ENCODE measurements at regions not wholly inside any gene's neighbourhood (a gene's known extent, or its start where the extent isn't known, plus 50 kb on each side); places are given as distances from the start of the nearest gene placed in this dataset.

DNA sequence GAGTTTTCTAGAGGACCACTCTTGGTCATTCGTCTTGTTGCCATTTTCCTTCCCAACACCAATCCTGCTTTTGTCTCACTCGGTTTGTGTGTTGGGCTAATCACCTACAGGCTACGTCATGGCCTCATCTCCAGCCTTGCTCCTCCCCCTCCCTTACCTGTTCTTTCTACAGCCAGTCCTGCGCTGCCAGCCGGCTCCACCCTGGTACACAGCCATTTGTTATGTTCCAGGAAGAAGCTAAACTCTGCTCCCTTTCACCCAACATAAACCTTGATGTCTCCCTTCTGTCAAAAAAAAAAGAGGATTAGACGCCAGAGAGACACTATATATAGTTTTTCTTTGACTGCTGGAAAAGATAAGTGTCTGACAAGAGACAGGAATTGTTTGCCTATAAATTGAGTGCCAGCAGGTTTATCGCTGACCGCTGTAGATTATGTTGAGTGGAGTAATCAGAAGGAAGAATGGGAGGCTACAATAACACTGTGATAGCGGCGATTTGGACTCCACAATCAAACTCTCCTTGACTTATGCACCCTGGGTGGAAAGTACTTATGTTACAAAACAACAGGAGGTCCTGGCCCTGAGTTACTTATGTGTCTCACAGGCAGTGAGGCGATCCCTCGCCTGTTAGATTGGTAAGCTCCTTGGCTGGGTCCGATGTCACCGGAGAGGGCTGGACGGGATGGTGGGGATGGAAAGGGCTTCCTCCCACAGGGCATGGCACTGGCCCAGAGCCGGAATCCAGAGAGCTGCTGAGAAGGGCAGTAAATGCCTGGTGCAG, 171.3 kb upstream of the BMPER start:
- Histone ChIP-seq H3K27me3 (ENCODE audit: control insufficient read depth in 5 of 5, insufficient read depth in 4 of 5, low read length in 5 of 5) (no peaks in the 10 kb centered on the region), H3K27ac (ENCODE audit: low read depth, low read length) (no peak overlapping the region), H3K4me1 (ENCODE audit: control insufficient read depth in 5 of 5, insufficient read depth in 5 of 5, low read length in 5 of 5) (peaks cover 4 to 12% (median 10%) of the 10 kb centered on the region in 5 donors), H3K9ac (ENCODE audit: low read length in 5 of 5) (no peak overlapping the region), H3K36me3 (ENCODE audit: control insufficient read depth in 5 of 5, insufficient read depth in 5 of 5, low read length in 5 of 5) (no peaks in the 10 kb centered on the region), H3K9me3 (ENCODE audit: control insufficient read depth in 5 of 5, low read length in 5 of 5) (no peaks in the 10 kb centered on the region), H3K4me3 (ENCODE audit: low read depth in 1 of 5, low read length in 5 of 5) (no peak overlapping the region)

- Histone ChIP-seq H3K4me3 (ENCODE audit: low read depth in 1 of 5, low read length in 5 of 5) (no peak overlapping the region), H3K9me3 (ENCODE audit: control insufficient read depth in 5 of 5, low read length in 5 of 5) (no peaks in the 10 kb centered on the region), H3K4me1 (ENCODE audit: control insufficient read depth in 5 of 5, insufficient read depth in 5 of 5, low read length in 5 of 5) (peaks cover 4 to 9% (median 7%) of the 10 kb centered on the region in 5 donors), H3K36me3 (ENCODE audit: control insufficient read depth in 5 of 5, insufficient read depth in 5 of 5, low read length in 5 of 5) (no peaks in the 10 kb centered on the region), H3K27me3 (ENCODE audit: control insufficient read depth in 5 of 5, insufficient read depth in 4 of 5, low read length in 5 of 5) (no peaks in the 10 kb centered on the region), H3K9ac (ENCODE audit: low read length in 5 of 5) (no peak overlapping the region), H3K27ac (ENCODE audit: low read depth, low read length) (no peak overlapping the region)
Observed at GRCh38 chr7:33735403-33735802, 169.9 kb upstream of the BMPER start.

DNA sequence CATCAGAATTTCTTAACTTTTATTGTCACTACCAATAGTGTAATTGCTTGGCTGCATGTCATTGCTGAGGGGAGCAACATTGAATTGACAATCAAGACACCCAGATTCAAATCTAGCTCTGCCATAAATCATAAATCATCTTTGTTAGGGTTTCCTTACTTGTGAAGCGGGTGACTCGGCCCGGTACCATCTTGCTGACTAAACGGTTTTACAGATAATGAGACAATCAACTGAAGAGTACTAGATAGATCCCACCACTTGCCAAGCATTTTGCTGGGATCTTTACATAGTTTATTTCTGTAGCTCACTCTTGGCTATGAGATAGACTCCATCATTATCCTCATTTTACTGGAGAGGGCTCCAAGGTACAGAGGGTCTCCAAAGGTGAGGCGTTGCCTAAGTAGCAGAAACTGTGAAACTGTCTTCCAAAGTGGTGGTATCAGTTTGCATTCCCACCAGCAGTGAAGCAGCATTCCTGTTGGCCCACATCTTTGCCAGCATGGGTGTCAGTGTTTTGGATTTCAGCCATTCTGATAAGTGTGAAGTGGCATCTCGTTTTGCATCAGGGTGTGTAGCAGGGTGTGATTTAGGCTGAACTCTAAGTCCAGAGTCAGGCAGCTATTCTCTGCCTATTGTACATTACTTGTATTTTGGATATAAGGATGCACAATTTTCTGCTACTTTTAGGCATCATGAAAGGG, 168.7 kb upstream of the BMPER start:
- H3K27me3 ChIP-seq (ENCODE audit: control insufficient read depth in 5 of 5, insufficient read depth in 4 of 5, low read length in 5 of 5) = no peaks in the 10 kb centered on the region
- H3K36me3 ChIP-seq (ENCODE audit: control insufficient read depth in 5 of 5, insufficient read depth in 5 of 5, low read length in 5 of 5) = no peaks in the 10 kb centered on the region
- no peak overlapping the region for H3K4me3 ChIP-seq (ENCODE audit: low read depth in 1 of 5, low read length in 5 of 5)
- no peak overlapping the region for H3K9ac ChIP-seq (ENCODE audit: low read length in 5 of 5)
- H3K9me3 ChIP-seq (ENCODE audit: control insufficient read depth in 5 of 5, low read length in 5 of 5) = no peaks in the 10 kb centered on the region
- no peaks in the 10 kb centered on the region for H3K4me1 ChIP-seq (ENCODE audit: control insufficient read depth in 5 of 5, insufficient read depth in 5 of 5, low read length in 5 of 5)
- H3K27ac ChIP-seq (ENCODE audit: low read depth, low read length) = no peak overlapping the region

DNA sequence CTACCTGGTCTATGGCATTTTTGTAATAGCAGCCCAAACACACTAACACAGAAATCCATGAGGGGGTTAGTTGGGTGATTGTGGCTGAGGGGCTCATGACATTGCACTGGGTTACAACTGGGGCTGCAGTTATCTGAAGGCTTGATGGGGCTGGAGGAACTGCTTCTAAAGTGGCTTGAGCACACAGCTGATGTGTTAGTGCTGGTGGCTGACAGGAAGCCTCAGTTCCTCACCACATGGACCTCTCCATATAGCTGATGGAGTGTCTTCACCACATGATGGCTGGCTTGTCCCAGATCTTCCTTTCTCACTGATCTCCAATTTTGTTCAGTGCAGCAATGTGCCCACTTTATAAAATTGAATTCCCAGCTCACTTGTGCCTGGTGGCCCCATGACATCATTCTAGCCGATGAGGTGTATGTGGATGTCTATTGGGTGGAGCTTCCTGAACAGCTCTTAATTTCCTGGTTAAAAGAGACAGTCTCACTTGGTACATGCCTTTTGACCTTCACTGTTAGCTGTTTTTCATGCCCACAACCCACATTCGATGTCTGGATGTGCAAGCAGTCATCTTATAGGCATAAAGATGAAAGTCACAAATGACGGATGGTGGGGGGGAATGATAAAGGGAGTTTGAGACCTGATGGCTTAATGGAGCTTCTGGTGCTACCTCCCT, 166.9 kb upstream of the BMPER start:
- H3K4me1 ChIP-seq (ENCODE audit: control insufficient read depth in 5 of 5, insufficient read depth in 5 of 5, low read length in 5 of 5) = peaks cover 0 to 5% (median 4%) of the 10 kb centered on the region in 5 donors
- H3K27ac ChIP-seq (ENCODE audit: low read depth, low read length) = no peak overlapping the region
- H3K4me3 ChIP-seq (ENCODE audit: low read depth in 1 of 5, low read length in 5 of 5) = no peak overlapping the region
- no peak overlapping the region for H3K9ac ChIP-seq (ENCODE audit: low read length in 5 of 5)
- H3K9me3 ChIP-seq (ENCODE audit: control insufficient read depth in 5 of 5, low read length in 5 of 5) = no peaks in the 10 kb centered on the region
- H3K27me3 ChIP-seq (ENCODE audit: control insufficient read depth in 5 of 5, insufficient read depth in 4 of 5, low read length in 5 of 5) = no peaks in the 10 kb centered on the region
- H3K36me3 ChIP-seq (ENCODE audit: control insufficient read depth in 5 of 5, insufficient read depth in 5 of 5, low read length in 5 of 5) = no peaks in the 10 kb centered on the region

DNA sequence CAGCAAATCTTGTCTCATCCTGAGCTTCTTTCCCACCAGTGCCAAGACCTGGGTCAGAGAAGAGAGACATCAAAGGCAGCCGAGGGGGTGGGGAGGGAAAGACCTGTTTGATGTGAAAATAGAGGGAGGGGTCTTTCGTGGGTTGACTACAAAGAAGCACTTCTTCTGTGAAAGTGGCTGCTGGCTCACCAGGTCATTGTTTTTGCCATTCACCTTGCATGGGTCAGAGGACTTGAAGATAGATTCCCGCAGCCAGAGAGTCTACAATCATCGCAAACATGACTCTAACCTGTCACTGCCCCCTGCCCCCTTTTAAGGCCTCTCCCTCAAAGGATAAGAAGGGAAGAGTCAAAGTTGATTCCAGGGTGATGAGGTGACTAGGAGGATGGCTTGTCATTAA, 166.1 kb upstream of the BMPER start:
- H3K27me3 ChIP-seq (ENCODE audit: control insufficient read depth in 5 of 5, insufficient read depth in 4 of 5, low read length in 5 of 5) = no peaks in the 10 kb centered on the region

GRCh38 chr7:33742521-33742920, 162.8 kb upstream of the BMPER start:
- Histone ChIP-seq H3K27me3 (ENCODE audit: control insufficient read depth in 5 of 5, insufficient read depth in 4 of 5, low read length in 5 of 5) (no peaks in the 10 kb centered on the region), H3K9ac (ENCODE audit: low read length in 5 of 5) (no peak overlapping the region), H3K4me3 (ENCODE audit: low read depth in 1 of 5, low read length in 5 of 5) (no peak overlapping the region), H3K9me3 (ENCODE audit: control insufficient read depth in 5 of 5, low read length in 5 of 5) (peaks cover 0 to 6% (median 0%) of the 10 kb centered on the region in 5 donors), H3K36me3 (ENCODE audit: control insufficient read depth in 5 of 5, insufficient read depth in 5 of 5, low read length in 5 of 5) (no peaks in the 10 kb centered on the region), H3K27ac (ENCODE audit: low read depth, low read length) (no peak overlapping the region), H3K4me1 (ENCODE audit: control insufficient read depth in 5 of 5, insufficient read depth in 5 of 5, low read length in 5 of 5) (peaks cover 0 to 13% (median 4%) of the 10 kb centered on the region in 5 donors)

More for the DNA sequence above, 166.1 kb upstream of the BMPER start:
- H3K4me3 ChIP-seq (ENCODE audit: low read depth in 1 of 5, low read length in 5 of 5) = no peak overlapping the region
- no peak overlapping the region for H3K9ac ChIP-seq (ENCODE audit: low read length in 5 of 5)
- H3K36me3 ChIP-seq (ENCODE audit: control insufficient read depth in 5 of 5, insufficient read depth in 5 of 5, low read length in 5 of 5) = no peaks in the 10 kb centered on the region
- H3K4me1 ChIP-seq (ENCODE audit: control insufficient read depth in 5 of 5, insufficient read depth in 5 of 5, low read length in 5 of 5) = peaks cover 0 to 13% (median 4%) of the 10 kb centered on the region in 5 donors
- no peak overlapping the region for H3K27ac ChIP-seq (ENCODE audit: low read depth, low read length)
- peaks cover 0 to 6% (median 0%) of the 10 kb centered on the region in 5 donors for H3K9me3 ChIP-seq (ENCODE audit: control insufficient read depth in 5 of 5, low read length in 5 of 5)

DNA sequence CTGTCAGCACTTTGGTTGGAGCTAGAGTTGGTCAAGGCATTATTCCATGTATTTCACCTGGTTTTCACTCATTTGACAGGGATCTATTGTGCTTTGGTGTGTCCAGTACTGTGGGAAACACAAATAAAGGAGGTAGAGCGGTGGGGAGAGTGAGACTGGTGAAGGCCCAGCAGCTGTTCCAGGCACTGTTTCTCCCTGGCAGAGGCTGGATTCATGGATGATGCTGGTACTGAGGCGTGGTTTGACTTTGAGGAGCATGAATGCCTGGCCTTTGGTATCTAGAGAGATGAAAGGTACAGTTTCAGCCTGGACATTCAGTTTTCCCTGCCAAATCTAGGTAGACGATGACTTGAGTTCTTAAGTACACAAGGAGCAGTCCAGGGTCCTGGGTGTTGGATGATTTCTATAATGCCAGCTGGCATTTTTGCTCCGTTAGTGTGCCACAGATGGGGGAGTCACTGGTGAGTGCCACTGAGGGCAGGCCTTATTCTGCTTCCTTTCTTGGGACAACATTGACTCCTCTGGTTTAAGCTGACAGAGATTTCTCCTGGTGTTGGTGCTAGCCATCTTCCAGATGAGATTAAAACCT, 162.2 kb upstream of the BMPER start:
- Histone ChIP-seq H3K4me1 (ENCODE audit: control insufficient read depth in 5 of 5, insufficient read depth in 5 of 5, low read length in 5 of 5) (peaks cover 0 to 13% (median 4%) of the 10 kb centered on the region in 5 donors), H3K27ac (ENCODE audit: low read depth, low read length) (no peak overlapping the region), H3K4me3 (ENCODE audit: low read depth in 1 of 5, low read length in 5 of 5) (no peak overlapping the region), H3K36me3 (ENCODE audit: control insufficient read depth in 5 of 5, insufficient read depth in 5 of 5, low read length in 5 of 5) (no peaks in the 10 kb centered on the region), H3K9me3 (ENCODE audit: control insufficient read depth in 5 of 5, low read length in 5 of 5) (peaks cover 0 to 6% (median 0%) of the 10 kb centered on the region in 5 donors), H3K9ac (ENCODE audit: low read length in 5 of 5) (no peak overlapping the region), H3K27me3 (ENCODE audit: control insufficient read depth in 5 of 5, insufficient read depth in 4 of 5, low read length in 5 of 5) (no peaks in the 10 kb centered on the region)

GRCh38 chr7:33743594-33743993, 161.7 kb upstream of the BMPER start:
- no peak overlapping the region for H3K27ac ChIP-seq (ENCODE audit: low read depth, low read length)

GRCh38 chr7:33744293-33745075, 160.9 kb upstream of the BMPER start:
- Histone ChIP-seq H3K4me3 (ENCODE audit: low read depth in 1 of 5, low read length in 5 of 5) (no peak overlapping the region), H3K27ac (ENCODE audit: low read depth, low read length) (no peak overlapping the region), H3K27me3 (ENCODE audit: control insufficient read depth in 5 of 5, insufficient read depth in 4 of 5, low read length in 5 of 5) (no peaks in the 10 kb centered on the region), H3K4me1 (ENCODE audit: control insufficient read depth in 5 of 5, insufficient read depth in 5 of 5, low read length in 5 of 5) (peaks cover 0 to 13% (median 4%) of the 10 kb centered on the region in 5 donors), H3K9me3 (ENCODE audit: control insufficient read depth in 5 of 5, low read length in 5 of 5) (peaks cover 0 to 6% (median 0%) of the 10 kb centered on the region in 5 donors), H3K9ac (ENCODE audit: low read length in 5 of 5) (no peak overlapping the region), H3K36me3 (ENCODE audit: control insufficient read depth in 5 of 5, insufficient read depth in 5 of 5, low read length in 5 of 5) (no peaks in the 10 kb centered on the region)

More at GRCh38 chr7:33743594-33743993, 161.7 kb upstream of the BMPER start:
- peaks cover 0 to 13% (median 4%) of the 10 kb centered on the region in 5 donors for H3K4me1 ChIP-seq (ENCODE audit: control insufficient read depth in 5 of 5, insufficient read depth in 5 of 5, low read length in 5 of 5)
- H3K27me3 ChIP-seq (ENCODE audit: control insufficient read depth in 5 of 5, insufficient read depth in 4 of 5, low read length in 5 of 5) = no peaks in the 10 kb centered on the region
- no peaks in the 10 kb centered on the region for H3K36me3 ChIP-seq (ENCODE audit: control insufficient read depth in 5 of 5, insufficient read depth in 5 of 5, low read length in 5 of 5)
- H3K4me3 ChIP-seq (ENCODE audit: low read depth in 1 of 5, low read length in 5 of 5) = no peak overlapping the region
- peaks cover 0 to 6% (median 0%) of the 10 kb centered on the region in 5 donors for H3K9me3 ChIP-seq (ENCODE audit: control insufficient read depth in 5 of 5, low read length in 5 of 5)
- no peak overlapping the region for H3K9ac ChIP-seq (ENCODE audit: low read length in 5 of 5)
